ENCODE measurements at regions not wholly inside any gene's neighbourhood (a gene's known extent, or its start where the extent isn't known, plus 50 kb on each side); places are given as distances from the start of the nearest gene placed in this dataset.

DNA sequence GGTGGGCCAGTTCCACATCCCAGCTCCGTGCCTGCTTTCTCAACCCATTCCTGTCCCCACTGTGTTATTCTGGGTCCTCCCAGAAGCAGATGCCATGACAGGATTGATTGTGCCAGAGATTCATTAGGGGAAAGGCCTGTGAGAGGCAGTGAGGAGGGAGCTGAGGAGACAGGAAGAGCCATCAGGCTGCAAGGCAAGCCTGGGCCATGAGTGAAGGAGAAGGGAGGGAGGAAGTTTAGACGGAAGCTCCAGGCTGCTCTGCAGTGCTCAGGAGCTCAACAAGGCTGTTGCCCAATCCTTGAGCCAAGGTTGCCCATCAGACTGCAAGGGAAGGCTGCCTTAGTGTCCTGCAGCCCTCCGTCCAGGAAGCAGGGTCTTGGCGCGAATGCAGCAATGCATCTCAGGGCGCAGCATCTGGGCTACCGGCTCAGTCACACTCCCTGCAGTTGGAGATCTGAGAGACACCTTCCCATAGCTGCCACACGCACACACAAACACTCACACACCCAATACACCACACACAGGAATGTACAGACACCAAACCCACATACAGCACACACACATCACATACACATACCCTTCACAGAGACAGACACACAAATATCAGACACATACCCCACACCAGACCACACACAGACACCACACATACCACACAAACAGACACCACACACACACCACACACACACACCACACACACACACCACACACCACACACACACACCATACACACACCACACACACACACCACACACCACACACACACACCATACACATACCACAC lies 139.5 kb upstream of the NDUFV2 start:
- intact Hi-C loops (cut with DNase I): no loop called here
- DNase-seq: no peak

DNA sequence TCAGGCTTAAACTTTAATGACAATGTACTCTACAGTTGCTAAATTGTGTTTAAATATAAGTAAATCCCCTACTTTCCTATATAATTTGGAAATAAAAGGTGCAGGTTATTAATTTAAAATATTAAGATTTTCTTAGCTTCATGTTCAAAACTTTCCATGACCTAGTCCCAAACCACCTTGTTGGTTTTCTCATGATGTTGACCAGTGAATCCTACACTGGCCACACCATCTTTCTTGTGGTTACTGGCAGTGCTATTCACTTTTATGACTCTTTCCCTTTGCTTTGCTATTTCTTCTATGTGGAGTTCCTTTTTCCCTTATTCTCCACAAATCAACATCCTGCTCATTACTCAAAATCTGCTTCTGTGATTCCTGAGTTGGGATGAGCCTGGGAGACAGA lies 138.6 kb upstream of the NDUFV2 start:
- no peak for DNase-seq
- intact Hi-C loops (cut with DNase I): no loop called here

DNA sequence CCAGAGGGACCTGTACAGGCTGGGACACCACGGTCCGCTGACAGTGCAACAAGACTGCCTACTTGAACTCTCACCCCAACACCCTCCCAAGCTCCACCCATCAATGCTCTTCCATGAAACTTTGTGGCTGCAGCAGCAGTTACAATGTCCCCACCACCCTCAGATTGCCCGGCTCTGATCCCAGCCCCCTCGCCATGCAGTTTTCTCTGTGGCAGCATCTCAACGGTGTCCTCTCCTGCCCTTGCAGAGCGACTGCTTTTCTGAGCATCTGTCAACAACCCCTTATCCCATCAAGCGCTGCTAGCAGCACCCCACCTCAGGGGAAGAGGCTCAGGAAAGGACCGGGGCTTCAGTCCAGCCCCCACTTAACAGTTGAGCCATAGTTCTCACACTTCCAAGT lies 137.1 kb upstream of the NDUFV2 start:
- no peak for DNase-seq
- intact Hi-C loops (cut with DNase I): no loop called here

DNA sequence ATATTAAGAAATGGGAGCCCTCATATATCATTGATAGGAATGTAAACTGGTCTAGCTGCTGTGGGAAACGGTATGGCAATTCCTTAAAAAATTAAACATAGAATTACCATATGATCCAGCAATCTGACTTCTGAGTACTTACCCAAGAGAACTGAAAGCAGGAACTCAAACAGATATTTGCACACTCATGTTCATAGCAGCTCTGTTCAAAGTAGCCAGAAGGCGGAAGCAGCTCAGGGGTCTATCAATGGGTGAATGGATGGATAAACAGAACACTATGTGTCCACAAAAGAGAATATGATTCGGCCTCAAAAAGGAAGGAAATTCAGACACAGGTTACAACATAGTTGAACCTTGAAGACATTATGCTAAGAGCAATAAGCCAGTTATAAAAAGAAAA lies 135.7 kb upstream of the NDUFV2 start:
- DNase-seq: no peak
- intact Hi-C loops (cut with DNase I): no loop called here

DNA sequence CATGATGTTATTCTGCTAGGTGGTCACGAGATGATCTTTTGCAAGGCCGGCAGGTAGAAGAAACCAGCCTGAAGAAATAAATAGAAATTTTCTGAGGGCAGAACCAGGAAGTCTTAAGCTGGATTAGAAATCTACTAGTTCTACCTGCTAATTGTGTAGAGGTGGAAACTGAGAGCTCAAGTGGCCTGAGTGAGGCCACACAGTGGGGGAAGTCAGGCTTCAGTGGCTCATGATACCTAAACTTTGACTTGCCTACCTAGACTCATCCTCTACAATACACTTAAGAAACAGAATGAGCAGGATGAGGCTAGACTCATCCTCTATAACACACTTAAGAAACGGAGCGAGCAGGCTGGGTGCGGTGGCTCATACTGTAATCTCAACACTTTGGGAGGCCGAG lies 134.9 kb upstream of the NDUFV2 start:
- intact Hi-C loops (cut with DNase I): no loop called here

DNA sequence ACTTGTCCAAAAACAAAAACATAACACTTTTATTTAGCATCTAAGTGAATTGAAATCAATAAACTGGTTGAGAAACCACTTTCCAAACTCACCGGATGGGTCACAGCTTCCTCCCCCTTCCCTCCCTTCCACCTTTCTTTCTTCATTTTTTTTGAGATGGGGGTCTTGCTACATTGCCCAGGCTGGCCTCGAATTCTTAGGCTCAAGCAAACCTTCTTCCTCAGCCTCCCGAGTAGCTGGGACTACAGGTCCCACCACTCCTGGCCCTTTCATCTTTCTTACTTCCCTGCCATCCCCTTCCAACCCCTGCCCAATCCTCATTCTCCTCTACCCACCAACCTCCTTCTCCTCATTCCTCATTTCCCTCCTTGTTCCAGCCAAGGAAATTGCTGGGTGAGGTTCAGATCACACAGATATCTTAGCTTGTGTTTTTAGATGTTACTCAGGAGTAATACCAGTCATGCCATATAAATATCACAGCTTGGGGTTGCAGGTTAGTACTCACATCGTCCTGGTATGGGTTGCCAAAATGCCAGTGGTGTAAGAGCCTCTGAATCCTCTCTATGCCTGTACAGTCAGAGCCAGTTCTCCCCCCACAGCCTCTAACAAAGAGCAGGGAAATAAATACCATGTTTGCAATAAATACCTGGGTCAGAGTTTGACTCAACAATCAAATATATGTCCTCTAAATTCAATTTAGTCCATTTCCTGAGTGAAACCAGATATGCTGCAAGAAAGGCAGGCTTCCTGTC lies 132.7 kb upstream of the NDUFV2 start:
- DNase-seq: no peak
- intact Hi-C loops (cut with DNase I): no loop called here

More for the DNA sequence above, 134.9 kb upstream of the NDUFV2 start:
- DNase-seq: no peak

DNA sequence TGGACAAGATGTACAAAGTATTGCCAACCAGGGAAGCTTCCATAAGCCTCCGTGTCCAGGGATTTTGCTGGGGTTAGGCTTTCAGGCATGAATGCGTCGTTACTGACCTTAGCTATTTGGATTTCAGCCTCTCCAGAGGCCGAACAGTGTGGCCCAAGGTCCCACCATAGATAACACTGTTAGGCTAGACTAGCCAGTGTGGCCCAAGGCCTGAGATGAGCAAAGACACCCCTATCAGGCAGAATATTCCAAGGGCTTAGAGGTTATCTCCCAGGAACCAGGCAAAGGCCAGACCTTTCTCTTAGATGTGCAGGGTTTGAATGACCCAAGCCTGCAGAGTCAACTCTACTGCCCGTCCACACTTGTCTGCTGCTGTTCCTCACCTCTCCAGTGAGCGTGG lies 131.7 kb upstream of the NDUFV2 start:
- intact Hi-C loops (cut with DNase I): no loop called here
- DNase-seq: no peak

DNA sequence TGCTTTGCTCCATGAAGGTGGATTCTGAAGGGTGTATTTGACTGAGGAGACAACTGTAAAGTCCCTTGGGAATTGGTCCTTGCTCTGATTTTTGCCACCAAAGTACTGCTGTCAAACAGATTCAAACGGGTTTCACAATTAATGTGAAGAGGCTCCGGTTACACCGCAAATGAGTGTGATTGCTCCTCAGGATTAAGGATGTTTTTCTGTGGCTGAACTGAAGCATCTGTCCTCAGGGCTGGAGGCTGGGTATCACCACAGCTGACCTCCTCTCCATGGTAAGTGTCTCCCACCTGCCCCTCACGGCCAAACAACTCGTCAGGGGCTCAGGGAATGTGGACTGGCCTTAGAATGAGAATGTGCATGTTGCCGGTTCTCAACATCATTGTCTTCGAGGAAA lies 130.4 kb upstream of the NDUFV2 start:
- no peak for DNase-seq
- intact Hi-C loops (cut with DNase I): no loop called here

DNA sequence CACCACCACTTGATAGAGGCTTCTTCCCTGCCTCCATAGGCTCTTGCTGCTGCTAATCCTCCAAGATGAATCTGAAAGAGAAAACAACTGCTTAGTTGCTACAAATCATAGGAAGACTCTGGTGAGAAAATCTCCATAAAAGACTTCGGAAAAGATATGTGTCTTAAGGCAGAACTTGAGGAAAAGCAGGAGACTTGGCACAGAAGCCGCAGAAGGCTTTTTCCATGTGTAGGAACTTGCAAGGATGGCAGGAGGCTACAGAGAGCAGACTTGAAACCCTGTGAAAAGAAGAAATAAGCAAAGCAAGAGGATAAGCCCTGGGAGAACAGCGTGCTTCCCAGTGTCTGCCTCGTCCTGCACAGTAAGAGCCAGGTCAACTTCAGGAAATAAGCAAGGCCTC lies 128.2 kb upstream of the NDUFV2 start:
- intact Hi-C loops (cut with DNase I): no loop called here
- no peak for DNase-seq

DNA sequence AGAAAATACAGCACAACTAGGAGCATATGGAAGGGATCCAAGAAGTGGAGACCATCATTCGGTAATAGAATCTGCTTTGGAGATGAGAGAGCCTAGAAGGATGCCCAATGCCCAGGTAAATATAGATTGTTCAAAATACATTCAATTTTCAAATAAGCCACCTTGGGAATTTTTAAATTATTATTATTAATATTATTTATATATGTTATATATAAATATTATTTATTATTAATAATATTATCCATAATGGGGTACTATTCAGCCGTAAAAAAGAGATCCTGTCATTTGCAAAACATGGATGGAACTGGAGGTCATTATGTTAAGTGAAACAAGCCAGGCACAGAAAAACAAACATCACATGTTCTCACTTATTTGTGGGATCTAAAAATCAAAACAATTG lies 127.8 kb upstream of the NDUFV2 start:
- no peak for DNase-seq
- intact Hi-C loops (cut with DNase I): no loop called here

DNA sequence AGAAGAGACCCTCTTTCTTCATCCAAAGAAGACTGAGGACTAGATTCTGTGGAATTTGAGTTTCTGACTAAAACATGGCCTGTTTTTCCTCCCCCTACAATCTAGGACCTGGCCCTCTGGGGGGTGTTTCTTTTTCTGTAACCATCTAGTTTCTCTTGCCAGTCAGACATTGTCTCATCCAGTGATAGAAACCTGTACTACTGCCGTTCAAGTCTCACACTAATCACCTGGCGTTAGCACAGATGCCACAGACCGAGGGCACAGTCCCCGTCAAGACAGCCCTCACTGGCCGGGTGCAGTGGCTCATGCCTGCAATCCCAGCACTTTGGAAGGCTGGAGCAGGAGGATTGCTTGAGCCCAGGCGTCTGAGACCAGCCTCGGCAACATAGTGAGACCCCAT lies 126.9 kb upstream of the NDUFV2 start:
- DNase-seq: no peak
- intact Hi-C loops (cut with DNase I): no loop called here

DNA sequence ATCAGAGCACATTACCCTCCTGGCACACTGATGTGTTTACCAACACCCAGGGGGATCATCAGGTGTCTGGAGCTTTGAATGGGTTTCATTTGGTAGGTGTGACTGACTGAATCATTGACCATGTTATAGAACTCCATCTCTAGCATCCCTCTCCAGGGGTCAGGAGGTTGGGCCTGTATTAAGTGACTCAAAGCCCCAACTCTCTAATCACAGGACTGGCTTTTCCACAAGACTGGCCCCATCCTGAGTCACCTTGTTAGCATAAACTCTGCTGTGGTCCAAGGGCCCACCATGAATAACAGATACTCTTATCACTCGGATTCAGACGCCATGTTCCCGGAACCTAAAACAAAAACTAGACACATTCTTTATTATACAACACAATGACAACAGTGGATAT lies 125.9 kb upstream of the NDUFV2 start:
- no peak for DNase-seq
- intact Hi-C loops (cut with DNase I): no loop called here

DNA sequence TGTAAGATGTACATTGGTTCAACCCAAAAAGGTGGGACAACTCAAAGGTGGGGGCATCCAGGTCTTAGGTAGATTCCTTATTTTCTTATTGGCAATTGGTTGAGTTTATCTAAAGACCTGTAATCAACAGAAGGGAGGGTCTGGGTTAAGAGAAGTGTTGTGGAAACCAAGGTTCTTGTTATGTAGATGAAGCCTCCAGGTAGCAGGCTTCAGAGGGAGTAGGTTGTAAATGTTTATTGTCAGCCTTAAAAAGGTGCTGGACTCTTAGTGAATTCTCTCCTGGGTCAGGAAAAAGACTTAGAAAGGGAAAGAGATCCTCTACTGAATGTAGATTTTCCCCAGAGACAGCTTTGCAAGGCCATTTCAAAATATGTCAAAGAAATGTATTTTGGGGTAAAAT lies 125.3 kb upstream of the NDUFV2 start:
- DNase-seq: no peak
- intact Hi-C loops (cut with DNase I): no loop called here

DNA sequence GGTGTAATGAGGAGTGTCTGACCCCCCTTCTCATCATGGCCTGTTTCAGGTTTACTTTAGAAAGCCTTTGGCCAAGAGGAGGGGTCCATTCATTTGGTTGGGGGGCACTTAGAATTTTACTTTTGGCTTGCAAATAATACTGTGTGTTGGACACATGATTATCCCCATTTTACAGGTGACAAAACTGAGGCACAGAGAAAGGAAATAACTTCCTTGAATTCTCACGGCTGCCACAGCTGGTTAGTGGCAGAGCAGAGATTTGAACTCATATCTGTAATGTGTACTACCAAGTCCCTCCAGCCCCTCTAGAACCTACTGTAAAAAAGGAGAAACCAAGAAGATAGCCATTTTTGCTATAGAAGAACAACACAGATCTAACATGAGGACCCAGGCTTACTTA lies 124.8 kb upstream of the NDUFV2 start:
- DNase-seq: no peak
- intact Hi-C loops (cut with DNase I): no loop called here

DNA sequence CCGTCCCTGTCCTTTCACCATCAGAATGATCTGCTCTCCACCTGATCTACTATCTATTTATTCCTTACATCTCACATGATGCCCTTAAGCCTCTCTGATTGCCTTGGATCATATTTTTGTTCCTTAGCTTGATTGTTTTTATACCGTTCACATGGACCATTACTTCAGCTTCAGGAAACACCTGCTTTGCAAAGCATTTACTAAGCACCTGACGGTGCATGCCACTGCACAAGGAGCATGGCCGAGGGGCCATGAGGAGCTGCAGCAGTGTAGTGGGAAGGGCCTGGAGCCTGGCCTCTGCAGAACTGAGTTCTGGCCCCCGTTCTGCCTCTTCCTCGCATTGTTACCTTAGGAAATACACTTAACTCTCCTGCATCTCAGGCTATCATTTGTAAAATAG lies 124.1 kb upstream of the NDUFV2 start:
- intact Hi-C loops (cut with DNase I): no loop called here
- DNase-seq: no peak

DNA sequence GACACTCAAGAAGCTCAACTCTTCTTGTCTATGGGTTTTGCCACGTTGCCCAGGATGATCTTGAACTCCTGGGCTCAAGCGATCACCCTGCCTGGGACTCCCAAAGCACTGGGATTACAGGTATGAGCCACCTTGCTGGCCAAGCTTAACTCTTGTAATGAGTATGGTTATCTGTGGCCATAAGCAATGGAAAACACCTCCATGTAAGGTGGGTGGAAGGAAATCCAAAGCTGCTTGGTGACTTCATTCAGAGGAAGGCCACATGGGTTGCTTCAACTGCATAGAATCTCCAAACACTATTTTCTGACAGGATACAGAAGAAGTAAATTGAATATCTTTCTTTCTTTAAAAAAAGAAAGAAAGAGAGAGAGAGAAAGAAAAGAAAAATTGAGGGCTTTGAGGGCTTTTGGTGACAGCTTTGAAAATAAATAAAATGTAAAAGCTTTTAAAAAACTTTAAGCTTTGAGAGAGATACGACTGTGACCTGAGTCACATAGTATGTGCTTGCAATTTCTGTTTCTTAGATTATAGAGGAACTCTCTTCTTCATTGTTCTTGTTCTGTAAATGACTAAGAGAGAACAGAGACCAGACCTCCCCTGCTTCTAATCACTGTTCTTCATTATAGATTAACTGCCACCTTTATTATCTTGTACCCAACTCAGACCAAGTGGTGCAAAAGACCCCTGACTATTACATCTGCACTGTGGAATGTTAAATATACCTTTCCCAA lies 123.1 kb upstream of the NDUFV2 start:
- no peak for DNase-seq
- intact Hi-C loops (cut with DNase I): no loop called here

DNA sequence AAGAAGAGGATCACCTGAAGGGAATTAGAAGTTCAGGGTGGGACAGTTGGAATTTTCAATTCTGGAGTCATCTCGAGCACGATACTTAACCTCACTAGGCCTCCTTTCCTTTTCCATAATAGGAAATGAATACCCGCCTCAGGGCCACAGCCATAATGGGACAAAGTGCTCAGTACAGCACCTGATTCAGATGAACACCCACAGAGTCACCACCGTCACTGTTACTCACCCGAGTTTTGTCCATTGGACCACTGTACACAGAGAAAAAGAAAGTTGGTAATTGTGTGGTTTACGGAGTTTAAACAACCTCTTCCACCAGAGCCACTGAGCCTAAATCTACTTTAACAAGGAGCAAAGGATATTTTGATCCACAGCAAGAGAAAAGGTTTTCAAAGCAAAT lies 122.0 kb upstream of the NDUFV2 start:
- intact Hi-C loops (cut with DNase I): no loop called here
- DNase-seq: no peak

DNA sequence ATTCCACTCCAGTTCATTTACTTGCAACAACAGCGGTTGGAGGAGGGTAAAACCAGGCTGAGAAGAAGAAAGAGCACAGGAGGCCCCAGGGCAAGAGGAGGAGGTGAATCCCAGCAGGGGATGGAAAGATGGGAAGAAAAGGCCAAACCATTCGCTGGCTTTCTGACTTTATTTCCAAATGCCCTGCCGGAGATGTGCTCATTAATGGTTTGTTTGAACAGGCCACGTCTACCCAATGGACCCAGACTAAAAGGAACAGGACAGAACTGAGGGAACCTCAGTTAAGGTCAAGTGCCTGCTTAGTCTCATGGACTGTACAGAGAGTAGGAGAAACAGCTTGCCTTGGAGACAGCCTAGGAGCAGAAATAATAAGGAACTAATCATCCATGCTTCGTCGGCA lies 121.6 kb upstream of the NDUFV2 start:
- intact Hi-C loops (cut with DNase I): no loop called here

DNA sequence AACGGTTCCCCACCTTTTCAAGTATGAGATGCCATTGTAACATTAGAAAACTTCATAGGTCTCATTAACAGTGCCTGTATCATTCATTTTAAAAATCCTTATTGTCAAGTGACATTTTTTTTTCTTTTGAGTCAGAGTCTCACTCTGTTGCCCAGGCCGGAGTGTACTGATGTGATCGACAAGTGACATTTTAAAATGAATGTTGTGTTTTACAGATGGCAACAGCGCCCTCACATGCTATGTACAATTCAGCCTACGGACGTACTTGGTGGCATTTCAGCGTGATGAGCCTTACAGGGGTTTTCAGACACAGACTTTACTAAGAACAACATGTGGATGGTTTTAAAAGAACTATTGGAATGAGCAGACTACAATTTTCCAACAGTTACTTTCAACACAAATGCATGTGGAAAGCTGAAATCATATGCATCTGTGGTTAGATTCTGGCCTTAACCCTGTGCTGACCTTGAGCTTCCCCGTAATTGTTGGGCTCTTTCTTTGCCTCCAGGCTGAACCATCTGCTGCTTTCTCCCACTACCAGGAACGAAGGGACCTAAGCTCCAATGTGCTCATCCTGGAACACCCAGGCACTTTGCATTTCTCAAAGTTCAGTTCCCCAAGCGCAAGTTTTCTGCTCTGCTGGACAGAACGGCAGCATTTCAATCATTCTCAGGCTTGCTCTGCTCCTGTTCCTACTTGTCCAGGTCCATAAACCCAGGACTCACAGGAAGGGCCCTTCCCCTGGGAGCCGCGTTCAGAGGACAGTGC lies 119.9 kb upstream of the NDUFV2 start:
- peak in 1 of 10 donors; percentile 21 for DNase-seq
- intact Hi-C loops (cut with DNase I): no loop called here

More for the DNA sequence above, 121.6 kb upstream of the NDUFV2 start:
- DNase-seq: no peak

DNA sequence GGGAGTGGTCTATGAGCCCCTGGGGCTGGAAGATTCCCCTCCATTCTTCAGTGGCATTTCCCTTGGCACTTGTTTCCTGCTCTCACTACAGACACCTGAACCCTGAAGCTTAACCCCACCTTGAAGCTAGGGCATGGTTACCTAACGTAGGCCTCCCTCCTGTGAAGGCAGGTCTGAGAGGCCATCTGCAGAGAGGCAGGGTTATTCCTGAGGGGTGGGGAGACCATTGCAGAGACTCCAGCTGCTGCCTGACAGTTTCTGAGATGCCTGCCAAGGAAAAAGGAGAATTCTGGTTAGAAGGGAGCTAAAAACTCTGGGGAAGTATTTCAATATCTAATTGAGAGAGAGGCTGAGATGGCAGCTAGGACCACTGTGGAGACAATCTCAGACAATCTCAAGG lies 119.3 kb upstream of the NDUFV2 start:
- intact Hi-C loops (cut with DNase I): no loop called here

More for the DNA sequence above, 119.3 kb upstream of the NDUFV2 start:
- DNase-seq: no peak
